ENCODE measurements at regions not wholly inside any gene's neighbourhood (a gene's known extent, or its start where the extent isn't known, plus 50 kb on each side); places are given as distances from the start of the nearest gene placed in this dataset.

- TF ChIP-seq, protein P1, sequence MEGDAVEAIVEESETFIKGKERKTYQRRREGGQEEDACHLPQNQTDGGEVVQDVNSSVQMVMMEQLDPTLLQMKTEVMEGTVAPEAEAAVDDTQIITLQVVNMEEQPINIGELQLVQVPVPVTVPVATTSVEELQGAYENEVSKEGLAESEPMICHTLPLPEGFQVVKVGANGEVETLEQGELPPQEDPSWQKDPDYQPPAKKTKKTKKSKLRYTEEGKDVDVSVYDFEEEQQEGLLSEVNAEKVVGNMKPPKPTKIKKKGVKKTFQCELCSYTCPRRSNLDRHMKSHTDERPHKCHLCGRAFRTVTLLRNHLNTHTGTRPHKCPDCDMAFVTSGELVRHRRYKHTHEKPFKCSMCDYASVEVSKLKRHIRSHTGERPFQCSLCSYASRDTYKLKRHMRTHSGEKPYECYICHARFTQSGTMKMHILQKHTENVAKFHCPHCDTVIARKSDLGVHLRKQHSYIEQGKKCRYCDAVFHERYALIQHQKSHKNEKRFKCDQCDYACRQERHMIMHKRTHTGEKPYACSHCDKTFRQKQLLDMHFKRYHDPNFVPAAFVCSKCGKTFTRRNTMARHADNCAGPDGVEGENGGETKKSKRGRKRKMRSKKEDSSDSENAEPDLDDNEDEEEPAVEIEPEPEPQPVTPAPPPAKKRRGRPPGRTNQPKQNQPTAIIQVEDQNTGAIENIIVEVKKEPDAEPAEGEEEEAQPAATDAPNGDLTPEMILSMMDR (conservative IDR thresholded peaks at IDR 0.05; ENCODE audit: low read depth, low read length) = no peak
- TF ChIP-seq EZH2 (IDR thresholded peaks at IDR 0.05; ENCODE audit: low read length, unreplicated experiment) = no peak
These were observed 219.3 kb upstream of the KBTBD8 start for GRCh38 chr3:66778777-66779176.
